Smooth muscle cell (in vitro differentiated cells): ENCODE measurements at regions not wholly inside any gene's neighbourhood (a gene's known extent, or its start where the extent isn't known, plus 50 kb on each side); places are given as distances from the start of the nearest gene placed in this dataset.

Experiments
- DNase-seq: peaks from one replicate; lab custom pipeline; 2025; ENCODE audit not compliant: unreplicated experiment; lab: John Stamatoyannopoulos, UW
- H2AFZ ChIP-seq: fragments of 200-600 bp; sonication (generic); 2 replicates; pipeline ENCODE4 v1.6.0; 2016; ENCODE audit warnings: antibody characterized with exemption, low read depth, mild to moderate bottlenecking
- H3F3A ChIP-seq: fragments of 200-600 bp; sonication (generic); 2 replicates; pipeline ENCODE4 v1.6.0; 2017; ENCODE audit warnings: antibody characterized with exemption, low read depth
- H3K27ac ChIP-seq: fragments of 200-600 bp; sonication (generic); 2 replicates; pipeline ENCODE4 v1.5.1; 2016; ENCODE audit warnings: low read depth, mild to moderate bottlenecking
- H3K27me3 ChIP-seq: fragments of 200-600 bp; sonication (generic); 2 replicates; pipeline ENCODE4 v1.6.1; 2016; ENCODE audit warnings: low read depth, mild to moderate bottlenecking
- H3K36me3 ChIP-seq: fragments of 200-600 bp; sonication (generic); 2 replicates; pipeline ENCODE4 v1.5.1; 2016; ENCODE audit warnings: low read depth
- H3K4me1 ChIP-seq: fragments of 200-600 bp; sonication (generic); 2 replicates; pipeline ENCODE4 v1.5.1; 2016; ENCODE audit warnings: low read depth
- H3K4me2 ChIP-seq: fragments of 200-600 bp; sonication (generic); 2 replicates; pipeline ENCODE4 v1.6.0; 2016; ENCODE audit warnings: mild to moderate bottlenecking
- H3K4me3 ChIP-seq: fragments of 200-600 bp; sonication (generic); 2 replicates; pipeline ENCODE4 v1.5.1; 2016; ENCODE audit warnings: mild to moderate bottlenecking
- H3K79me2 ChIP-seq: fragments of 200-600 bp; sonication (generic); 2 replicates; pipeline ENCODE4 v1.6.0; 2016; ENCODE audit warnings: low read depth, mild to moderate bottlenecking
- H3K9ac ChIP-seq: fragments of 200-600 bp; sonication (generic); 2 replicates; pipeline ENCODE4 v1.6.0; 2016; ENCODE audit warnings: low read depth
- H3K9me3 ChIP-seq: fragments of 200-600 bp; sonication (generic); replicated peaks from 2 replicates; pipeline ENCODE4 v1.5.1; 2016; ENCODE audit warnings: low read depth
- H4K20me1 ChIP-seq: fragments of 200-600 bp; sonication (generic); 2 replicates; pipeline ENCODE4 v1.6.0; 2016; ENCODE audit warnings: low read depth
- whole genome bisulfite sequencing: methylation state at CpG from one replicate; pipeline ENCODE4 v1.1.7; 2016; ENCODE audit warnings: low lambda C conversion rate; 5-methylcytosine and 5-hydroxymethylcytosine counted together
- TF ChIP-seq, protein P1 (sequence below): fragments of 200-600 bp; sonication (generic); IDR thresholded peaks from 2 replicates; pipeline ENCODE4 v1.5.1; 2017; ENCODE audit warnings: borderline replicate concordance, mild to moderate bottlenecking, antibody characterized with exemption; ENCODE audit not compliant: insufficient read depth, poor library complexity, severe bottlenecking

DNA sequence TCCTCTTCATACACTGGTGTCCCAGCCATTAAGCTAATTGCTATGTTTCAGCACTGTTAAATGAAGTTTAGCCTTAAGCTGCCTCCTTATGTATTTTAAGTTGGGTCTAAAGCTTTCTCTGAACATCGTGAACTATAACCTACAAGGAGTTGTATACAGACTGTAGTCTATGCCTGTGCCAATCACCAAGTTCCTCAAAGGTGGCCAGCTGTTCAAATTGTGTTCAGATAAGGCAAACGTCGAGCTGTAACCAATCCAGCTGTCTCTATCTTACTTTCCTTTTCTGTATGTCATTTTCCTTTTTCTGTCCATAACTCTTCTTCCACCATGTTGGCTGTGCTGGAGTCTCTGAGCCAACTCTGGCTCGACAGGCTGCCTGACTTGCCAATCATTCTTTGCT is 199.6 kb downstream of the OGFRL1 start:
- Histone ChIP-seq H3K9me3 (no peaks in the 10 kb centered on the region), H3K36me3 (no peaks in the 10 kb centered on the region), H3K4me3 (no peak overlapping the region), H2AFZ (no peak overlapping the region), H4K20me1 (no peaks in the 10 kb centered on the region), H3K9ac (no peak overlapping the region), H3K79me2 (no peaks in the 10 kb centered on the region), H3K27ac (no peak overlapping the region), H3F3A (no peaks in the 10 kb centered on the region), H3K4me1 (peaks cover 5% of the 10 kb centered on the region), H3K27me3 (no peaks in the 10 kb centered on the region), H3K4me2 (no peak overlapping the region)
- no peak for DNase-seq
- WGBS, result 92% methylated on average over 4 of the region's 4 CpGs
- TF ChIP-seq, protein P1, sequence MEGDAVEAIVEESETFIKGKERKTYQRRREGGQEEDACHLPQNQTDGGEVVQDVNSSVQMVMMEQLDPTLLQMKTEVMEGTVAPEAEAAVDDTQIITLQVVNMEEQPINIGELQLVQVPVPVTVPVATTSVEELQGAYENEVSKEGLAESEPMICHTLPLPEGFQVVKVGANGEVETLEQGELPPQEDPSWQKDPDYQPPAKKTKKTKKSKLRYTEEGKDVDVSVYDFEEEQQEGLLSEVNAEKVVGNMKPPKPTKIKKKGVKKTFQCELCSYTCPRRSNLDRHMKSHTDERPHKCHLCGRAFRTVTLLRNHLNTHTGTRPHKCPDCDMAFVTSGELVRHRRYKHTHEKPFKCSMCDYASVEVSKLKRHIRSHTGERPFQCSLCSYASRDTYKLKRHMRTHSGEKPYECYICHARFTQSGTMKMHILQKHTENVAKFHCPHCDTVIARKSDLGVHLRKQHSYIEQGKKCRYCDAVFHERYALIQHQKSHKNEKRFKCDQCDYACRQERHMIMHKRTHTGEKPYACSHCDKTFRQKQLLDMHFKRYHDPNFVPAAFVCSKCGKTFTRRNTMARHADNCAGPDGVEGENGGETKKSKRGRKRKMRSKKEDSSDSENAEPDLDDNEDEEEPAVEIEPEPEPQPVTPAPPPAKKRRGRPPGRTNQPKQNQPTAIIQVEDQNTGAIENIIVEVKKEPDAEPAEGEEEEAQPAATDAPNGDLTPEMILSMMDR, result no peak

DNA sequence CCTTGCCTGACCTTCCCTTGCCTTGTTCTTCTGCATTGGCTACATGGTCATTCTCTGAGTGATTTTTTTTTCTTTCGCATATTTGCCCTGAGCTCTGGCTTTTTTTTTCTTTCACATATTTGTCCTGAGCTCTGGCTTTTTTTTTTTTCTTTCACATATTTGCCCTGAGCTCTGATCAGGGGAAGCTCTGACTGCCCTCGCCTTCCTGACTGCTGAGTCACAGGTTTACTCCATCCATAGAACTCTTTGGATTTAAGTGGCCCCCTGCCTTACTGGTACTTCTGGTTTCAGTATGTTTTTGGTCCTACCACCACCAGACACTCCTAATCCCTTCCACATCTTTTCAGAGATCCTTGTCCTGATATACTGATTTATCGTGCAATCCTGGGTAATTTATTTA is 201.1 kb downstream of the OGFRL1 start:
- H3K36me3 ChIP-seq, result no peaks in the 10 kb centered on the region
- H4K20me1 ChIP-seq, result no peaks in the 10 kb centered on the region
- TF ChIP-seq, protein P1, result no peak
- H3K27ac ChIP-seq, result peak overlapping the region; percentile 64
- H3K4me1 ChIP-seq, result peaks cover 5% of the 10 kb centered on the region
- H3K4me2 ChIP-seq, result peak overlapping the region; percentile 68
- no peaks in the 10 kb centered on the region for H3K9me3 ChIP-seq
- no peak overlapping the region for H3K4me3 ChIP-seq
- no peaks in the 10 kb centered on the region for H3F3A ChIP-seq
- H3K79me2 ChIP-seq, result no peaks in the 10 kb centered on the region
- no peak overlapping the region for H2AFZ ChIP-seq
- no peak for DNase-seq
- no peaks in the 10 kb centered on the region for H3K27me3 ChIP-seq
- WGBS, result 0% methylated on average over 3 of the region's 3 CpGs
- H3K9ac ChIP-seq, result no peak overlapping the region

DNA sequence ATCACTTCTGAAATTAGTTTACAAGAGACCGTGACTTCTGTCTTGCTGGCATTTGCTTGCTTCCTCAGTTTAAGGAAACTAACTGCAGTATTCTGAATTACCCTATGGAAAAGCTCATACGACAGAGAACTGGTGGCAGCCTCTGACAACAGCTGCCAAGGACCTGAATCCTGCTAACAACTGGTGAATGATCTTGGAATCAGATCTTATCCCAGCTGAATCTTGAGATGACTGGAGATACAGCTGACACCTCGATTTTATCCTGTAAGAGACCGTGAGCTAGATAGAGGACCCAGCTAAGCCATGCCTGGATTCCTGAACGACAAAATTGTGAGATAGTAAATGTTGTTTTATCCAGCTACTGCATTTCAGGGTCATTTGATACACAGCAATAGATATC is 202.3 kb downstream of the OGFRL1 start:
- H3K27ac ChIP-seq, result no peak overlapping the region
- no peak overlapping the region for H3K9ac ChIP-seq
- no peak overlapping the region for H3K4me2 ChIP-seq
- no peaks in the 10 kb centered on the region for H4K20me1 ChIP-seq
- no peaks in the 10 kb centered on the region for H3K27me3 ChIP-seq
- H3F3A ChIP-seq, result no peaks in the 10 kb centered on the region
- H3K4me1 ChIP-seq, result peaks cover 5% of the 10 kb centered on the region
- TF ChIP-seq, protein P1, result no peak
- H3K9me3 ChIP-seq, result no peaks in the 10 kb centered on the region
- no peak overlapping the region for H3K4me3 ChIP-seq
- H3K79me2 ChIP-seq, result no peaks in the 10 kb centered on the region
- 51% methylated on average over 5 of the region's 5 CpGs for WGBS
- H2AFZ ChIP-seq, result peak overlapping the region; percentile 61
- no peak for DNase-seq
- no peaks in the 10 kb centered on the region for H3K36me3 ChIP-seq

DNA sequence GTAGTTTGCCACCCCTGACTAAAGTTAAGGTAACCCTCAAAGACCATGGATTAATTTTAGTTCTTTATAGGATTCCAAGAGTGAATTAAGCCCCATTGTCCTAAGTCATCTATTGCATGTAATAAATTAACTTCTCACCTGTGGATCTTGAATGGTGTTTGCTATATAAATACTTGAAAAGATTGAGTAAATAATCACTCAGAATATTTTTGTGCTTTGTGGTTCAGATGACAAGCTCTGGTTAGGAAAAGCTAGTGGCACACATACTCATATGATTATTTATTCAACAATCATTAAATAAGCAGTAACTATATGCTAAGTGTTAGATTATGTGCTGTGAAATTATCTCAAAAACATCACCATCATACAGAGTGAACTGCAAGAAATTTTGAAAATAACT is 203.2 kb downstream of the OGFRL1 start:
- TF ChIP-seq, protein P1, result no peak
- Histone ChIP-seq H4K20me1 (no peaks in the 10 kb centered on the region), H3K36me3 (no peaks in the 10 kb centered on the region), H3K79me2 (no peaks in the 10 kb centered on the region), H3K4me3 (no peak overlapping the region), H3K27ac (no peak overlapping the region), H3K9me3 (no peaks in the 10 kb centered on the region), H3K9ac (no peak overlapping the region), H3K4me1 (peaks cover 5% of the 10 kb centered on the region), H3K4me2 (no peak overlapping the region), H2AFZ (no peak overlapping the region), H3F3A (no peaks in the 10 kb centered on the region), H3K27me3 (no peaks in the 10 kb centered on the region)
- no peak for DNase-seq
